ENCODE measurements at regions not wholly inside any gene's neighbourhood (a gene's known extent, or its start where the extent isn't known, plus 50 kb on each side); places are given as distances from the start of the nearest gene placed in this dataset.

- TF ChIP-seq CTCF (conservative IDR thresholded peaks at IDR 0.05; ENCODE audit: low read length) = no peak
- no peak for TF ChIP-seq EZH2phosphoT487 (IDR thresholded peaks at IDR 0.05; ENCODE audit: borderline replicate concordance, low read depth, low read length)
These were observed 1726.5 kb downstream of the MAT2B start for GRCh38 chr5:165231821-165232508.
